ENCODE measurements at regions not wholly inside any gene's neighbourhood (a gene's known extent, or its start where the extent isn't known, plus 50 kb on each side); places are given as distances from the start of the nearest gene placed in this dataset.

DNA sequence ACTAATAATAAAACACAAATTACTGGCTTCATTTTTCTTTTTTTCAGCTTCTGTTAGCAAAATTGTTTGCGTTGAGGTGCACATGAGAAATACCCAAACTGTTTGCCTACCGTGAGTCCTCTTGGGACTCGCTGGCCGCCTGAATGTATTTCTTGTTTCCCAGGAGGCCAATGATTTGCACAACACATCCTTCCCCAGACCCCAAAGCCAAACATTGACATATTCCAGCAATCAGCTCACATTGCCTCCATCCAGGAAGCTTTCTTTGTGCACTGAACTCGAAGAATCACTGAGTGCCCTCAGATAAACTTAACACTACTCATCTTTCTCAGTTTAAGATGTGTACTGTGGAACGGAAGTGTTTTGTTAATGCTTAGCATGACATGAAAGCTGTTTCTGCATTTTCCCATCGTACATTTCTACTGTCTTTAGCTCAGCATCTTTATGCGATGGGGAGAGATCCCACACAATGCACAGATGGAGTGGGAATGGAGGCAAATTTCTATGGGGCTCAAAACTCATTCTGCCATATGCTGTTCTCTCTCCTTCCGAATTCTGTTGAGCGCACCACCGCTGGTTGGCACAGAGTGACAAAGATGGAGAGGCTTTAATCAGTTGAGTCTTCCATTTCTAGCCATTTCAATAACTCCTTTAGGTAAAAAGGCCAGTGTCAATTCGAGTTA lies 399.5 kb downstream of the RFC3 start:
- WGBS (ENCODE audit: insufficient coverage), result 71% methylated on average over 4 of the region's 12 CpGs
- peak in 2 of 6 donors; percentile 79 to 81 for DNase-seq (ENCODE audit: low read depth in 4 of 6, low spot score in 6 of 6)

DNA sequence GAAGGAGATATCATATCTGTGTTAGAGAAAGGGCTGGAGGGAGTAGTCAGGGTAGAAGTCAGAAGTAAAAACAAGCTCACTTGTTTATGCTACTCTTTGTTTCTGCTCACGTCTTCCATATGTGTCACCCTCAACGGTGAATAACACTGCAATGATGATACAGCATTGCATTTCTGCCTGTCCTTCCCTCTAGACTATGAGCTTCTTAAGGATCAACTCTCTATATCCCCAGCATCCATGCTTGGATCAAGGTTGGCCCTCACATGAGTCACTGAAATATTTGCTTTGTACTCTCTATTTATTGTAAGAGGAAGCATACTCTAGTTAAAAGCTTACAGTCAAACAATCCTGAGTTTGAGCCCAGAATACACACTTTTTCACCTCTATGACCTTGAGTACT lies 406.0 kb downstream of the RFC3 start:
- Histone ChIP-seq H3K36me3 (ENCODE audit: control insufficient read depth, insufficient read depth, low read length) (no peaks in the 10 kb centered on the region), H3K9me3 (ENCODE audit: control insufficient read depth, insufficient read depth, low read length) (no peaks in the 10 kb centered on the region), H3K4me1 (ENCODE audit: control insufficient read depth, insufficient read depth, low read length) (no peaks in the 10 kb centered on the region), H3K27ac (ENCODE audit: low read depth, low read length) (no peak overlapping the region), H3K4me3 (ENCODE audit: low read depth, low read length) (no peak overlapping the region), H3K27me3 (ENCODE audit: control insufficient read depth, insufficient read depth, low read length) (no peaks in the 10 kb centered on the region)
- 84% methylated on average over 2 of the region's 2 CpGs for whole genome bisulfite sequencing (ENCODE audit: insufficient coverage)
- no peak for DNase-seq (ENCODE audit: low read depth in 4 of 6, low spot score in 6 of 6)

More for the DNA sequence above, 399.5 kb downstream of the RFC3 start:
- no peaks in the 10 kb centered on the region for H3K9me3 ChIP-seq (ENCODE audit: control insufficient read depth, insufficient read depth, low read length)
- no peaks in the 10 kb centered on the region for H3K4me1 ChIP-seq (ENCODE audit: control insufficient read depth, insufficient read depth, low read length)
- no peak overlapping the region for H3K27ac ChIP-seq (ENCODE audit: low read depth, low read length)
- no peak overlapping the region for H3K4me3 ChIP-seq (ENCODE audit: low read depth, low read length)
- H3K36me3 ChIP-seq (ENCODE audit: control insufficient read depth, insufficient read depth, low read length), result no peaks in the 10 kb centered on the region
- H3K27me3 ChIP-seq (ENCODE audit: control insufficient read depth, insufficient read depth, low read length), result no peaks in the 10 kb centered on the region

GRCh38 chr13:34224877-34225276 lies 406.9 kb downstream of the RFC3 start:
- Histone ChIP-seq H3K9me3 (ENCODE audit: control insufficient read depth, insufficient read depth, low read length) (no peaks in the 10 kb centered on the region), H3K27me3 (ENCODE audit: control insufficient read depth, insufficient read depth, low read length) (no peaks in the 10 kb centered on the region), H3K4me3 (ENCODE audit: low read depth, low read length) (no peak overlapping the region), H3K4me1 (ENCODE audit: control insufficient read depth, insufficient read depth, low read length) (no peaks in the 10 kb centered on the region), H3K36me3 (ENCODE audit: control insufficient read depth, insufficient read depth, low read length) (no peaks in the 10 kb centered on the region), H3K27ac (ENCODE audit: low read depth, low read length) (no peak overlapping the region)
- peak in 1 of 6 donors; percentile 73 for DNase-seq (ENCODE audit: low read depth in 4 of 6, low spot score in 6 of 6)
- WGBS (ENCODE audit: insufficient coverage), result 39% methylated on average over 10 of the region's 10 CpGs

DNA sequence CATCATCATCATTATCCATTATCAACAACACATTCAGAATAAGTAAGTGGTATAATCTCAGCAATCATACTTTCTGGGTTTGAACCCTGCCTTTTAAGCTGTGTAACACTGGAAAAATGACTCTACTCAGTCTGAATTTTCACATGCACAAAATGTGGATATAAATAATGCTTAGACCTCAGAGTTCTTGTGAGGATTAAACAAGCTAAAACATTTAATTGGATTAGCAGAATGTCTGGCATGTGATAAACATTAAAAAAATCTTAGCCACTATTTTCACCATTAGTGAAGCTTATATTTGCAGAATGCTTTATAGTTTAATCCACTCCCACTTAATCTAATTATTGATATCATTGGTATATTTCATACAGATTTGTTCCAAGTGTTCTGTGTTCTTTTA lies 412.3 kb downstream of the RFC3 start:
- no peaks in the 10 kb centered on the region for H3K27me3 ChIP-seq (ENCODE audit: control insufficient read depth, insufficient read depth, low read length)
- H3K4me1 ChIP-seq (ENCODE audit: control insufficient read depth, insufficient read depth, low read length), result no peaks in the 10 kb centered on the region
- no peaks in the 10 kb centered on the region for H3K36me3 ChIP-seq (ENCODE audit: control insufficient read depth, insufficient read depth, low read length)
- no peak overlapping the region for H3K4me3 ChIP-seq (ENCODE audit: low read depth, low read length)
- no peaks in the 10 kb centered on the region for H3K9me3 ChIP-seq (ENCODE audit: control insufficient read depth, insufficient read depth, low read length)
- no peak overlapping the region for H3K27ac ChIP-seq (ENCODE audit: low read depth, low read length)
- DNase-seq (ENCODE audit: low read depth in 4 of 6, low spot score in 6 of 6), result no peak

- no peak overlapping the region for H3K27ac ChIP-seq (ENCODE audit: low read depth, low read length)
- 80% methylated on average over 1 of the region's 5 CpGs for WGBS (ENCODE audit: insufficient coverage)
- H3K9me3 ChIP-seq (ENCODE audit: control insufficient read depth, insufficient read depth, low read length), result peaks cover 1% of the 10 kb centered on the region
- no peaks in the 10 kb centered on the region for H3K36me3 ChIP-seq (ENCODE audit: control insufficient read depth, insufficient read depth, low read length)
- H3K4me1 ChIP-seq (ENCODE audit: control insufficient read depth, insufficient read depth, low read length), result no peaks in the 10 kb centered on the region
- DNase-seq (ENCODE audit: low read depth in 4 of 6, low spot score in 6 of 6), result peak in 1 of 6 donors; percentile 21
- H3K4me3 ChIP-seq (ENCODE audit: low read depth, low read length), result no peak overlapping the region
- no peaks in the 10 kb centered on the region for H3K27me3 ChIP-seq (ENCODE audit: control insufficient read depth, insufficient read depth, low read length)
Observed at GRCh38 chr13:34241332-34241731, 423.4 kb downstream of the RFC3 start.

DNA sequence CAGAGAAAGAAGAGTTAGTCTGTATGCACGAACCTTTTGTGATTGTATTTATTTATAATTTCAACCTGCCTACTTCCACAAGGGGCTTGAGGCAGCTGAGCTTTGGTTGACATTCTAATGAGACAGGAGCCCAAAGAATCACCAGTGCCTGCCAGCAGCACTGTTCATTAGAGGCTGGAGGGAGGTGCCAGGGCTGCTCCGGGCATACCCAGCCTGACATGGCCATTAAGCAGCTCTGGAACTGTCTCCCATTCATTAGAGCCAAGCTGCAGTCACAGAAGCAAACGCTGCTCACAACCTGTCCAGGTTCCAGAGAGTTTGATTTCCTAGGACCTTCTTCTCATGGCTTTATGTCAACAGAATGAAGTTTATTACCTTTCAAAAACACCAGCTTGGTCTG lies 425.5 kb downstream of the RFC3 start:
- H3K4me1 ChIP-seq (ENCODE audit: control insufficient read depth, insufficient read depth, low read length), result no peaks in the 10 kb centered on the region
- no peaks in the 10 kb centered on the region for H3K27me3 ChIP-seq (ENCODE audit: control insufficient read depth, insufficient read depth, low read length)
- H3K9me3 ChIP-seq (ENCODE audit: control insufficient read depth, insufficient read depth, low read length), result no peaks in the 10 kb centered on the region
- 45% methylated on average over 2 of the region's 3 CpGs for WGBS (ENCODE audit: insufficient coverage)
- DNase-seq (ENCODE audit: low read depth in 4 of 6, low spot score in 6 of 6), result peak in 3 of 6 donors; percentile 20 to 67 (median 62)
- no peak overlapping the region for H3K27ac ChIP-seq (ENCODE audit: low read depth, low read length)
- no peak overlapping the region for H3K4me3 ChIP-seq (ENCODE audit: low read depth, low read length)
- no peaks in the 10 kb centered on the region for H3K36me3 ChIP-seq (ENCODE audit: control insufficient read depth, insufficient read depth, low read length)

- H3K36me3 ChIP-seq (ENCODE audit: control insufficient read depth, insufficient read depth, low read length), result no peaks in the 10 kb centered on the region
- no CpG with 5 or more reads among the region's 2 CpGs for WGBS (ENCODE audit: insufficient coverage)
- H3K27me3 ChIP-seq (ENCODE audit: control insufficient read depth, insufficient read depth, low read length), result no peaks in the 10 kb centered on the region
- H3K9me3 ChIP-seq (ENCODE audit: control insufficient read depth, insufficient read depth, low read length), result no peaks in the 10 kb centered on the region
- no peaks in the 10 kb centered on the region for H3K4me1 ChIP-seq (ENCODE audit: control insufficient read depth, insufficient read depth, low read length)
- no peak for DNase-seq (ENCODE audit: low read depth in 4 of 6, low spot score in 6 of 6)
- H3K4me3 ChIP-seq (ENCODE audit: low read depth, low read length), result no peak overlapping the region
- no peak overlapping the region for H3K27ac ChIP-seq (ENCODE audit: low read depth, low read length)
Observed at GRCh38 chr13:34246511-34246910, 428.6 kb downstream of the RFC3 start.

GRCh38 chr13:34247596-34247995 lies 429.6 kb downstream of the RFC3 start:
- H3K27me3 ChIP-seq (ENCODE audit: control insufficient read depth, insufficient read depth, low read length), result no peaks in the 10 kb centered on the region
- H3K36me3 ChIP-seq (ENCODE audit: control insufficient read depth, insufficient read depth, low read length), result no peaks in the 10 kb centered on the region
- WGBS (ENCODE audit: insufficient coverage), result no CpG with 5 or more reads among the region's 1 CpG
- H3K4me3 ChIP-seq (ENCODE audit: low read depth, low read length), result no peak overlapping the region
- DNase-seq (ENCODE audit: low read depth in 4 of 6, low spot score in 6 of 6), result no peak
- H3K4me1 ChIP-seq (ENCODE audit: control insufficient read depth, insufficient read depth, low read length), result no peaks in the 10 kb centered on the region
- H3K9me3 ChIP-seq (ENCODE audit: control insufficient read depth, insufficient read depth, low read length), result no peaks in the 10 kb centered on the region
- H3K27ac ChIP-seq (ENCODE audit: low read depth, low read length), result no peak overlapping the region

DNA sequence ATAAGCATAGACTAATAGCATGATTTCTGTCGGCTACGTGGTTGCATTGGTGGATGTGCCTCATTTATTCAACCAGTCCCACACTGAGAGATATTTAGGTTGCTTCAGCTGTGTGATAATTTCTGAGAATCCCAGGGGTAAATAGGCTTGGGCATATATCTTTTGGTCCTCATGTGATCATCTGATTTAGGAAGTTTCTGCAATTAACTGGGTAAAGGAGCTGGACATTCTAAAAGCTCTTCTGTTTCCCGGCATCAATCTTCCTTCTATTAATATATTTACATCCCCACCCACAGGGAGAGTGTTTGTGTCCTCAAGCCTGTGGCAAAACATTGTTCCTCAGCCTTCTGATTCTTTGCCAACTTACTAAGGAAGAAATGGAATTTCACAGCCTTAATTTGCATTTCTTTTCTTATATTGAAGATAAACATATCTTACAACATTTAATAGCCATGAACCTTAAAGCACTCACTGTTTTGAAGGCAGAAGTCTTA lies 431.6 kb downstream of the RFC3 start:
- WGBS (ENCODE audit: insufficient coverage), result no CpG with 5 or more reads among the region's 3 CpGs
- no peak overlapping the region for H3K4me3 ChIP-seq (ENCODE audit: low read depth, low read length)

DNA sequence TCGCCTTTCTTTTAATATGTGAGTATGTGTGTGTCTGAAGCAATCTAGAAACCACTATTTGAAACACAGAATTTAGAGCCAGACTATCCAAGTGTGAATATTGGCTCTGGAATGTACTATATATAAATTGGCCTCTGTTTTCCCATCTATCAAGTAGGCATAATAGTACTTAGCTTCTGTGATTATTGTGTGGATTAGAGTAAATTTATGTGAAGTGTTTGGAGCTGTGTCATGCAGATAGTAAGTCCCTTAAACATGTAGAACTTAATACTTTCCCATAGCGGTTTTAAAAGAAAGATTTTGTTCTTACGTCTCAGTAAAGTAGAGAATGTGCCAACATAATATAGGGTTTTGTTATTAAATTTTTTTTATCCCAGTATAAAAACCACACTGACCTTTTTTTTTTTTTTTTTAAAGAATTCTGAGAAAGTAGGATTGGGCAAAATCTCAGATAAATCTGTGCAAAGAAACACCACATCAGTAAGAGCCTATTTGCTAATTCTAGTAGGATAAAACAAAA lies 432.3 kb downstream of the RFC3 start:
- Histone ChIP-seq H3K36me3 (ENCODE audit: control insufficient read depth, insufficient read depth, low read length) (no peaks in the 10 kb centered on the region), H3K27ac (ENCODE audit: low read depth, low read length) (no peak overlapping the region), H3K4me3 (ENCODE audit: low read depth, low read length) (no peak overlapping the region), H3K27me3 (ENCODE audit: control insufficient read depth, insufficient read depth, low read length) (no peaks in the 10 kb centered on the region), H3K4me1 (ENCODE audit: control insufficient read depth, insufficient read depth, low read length) (no peaks in the 10 kb centered on the region), H3K9me3 (ENCODE audit: control insufficient read depth, insufficient read depth, low read length) (peaks cover 2% of the 10 kb centered on the region)
- peak in 1 of 6 donors; percentile 33 for DNase-seq (ENCODE audit: low read depth in 4 of 6, low spot score in 6 of 6)
- WGBS (ENCODE audit: insufficient coverage), result no CpG with 5 or more reads among the region's 3 CpGs

More for the DNA sequence above, 431.6 kb downstream of the RFC3 start:
- H3K4me1 ChIP-seq (ENCODE audit: control insufficient read depth, insufficient read depth, low read length), result no peaks in the 10 kb centered on the region
- no peak for DNase-seq (ENCODE audit: low read depth in 4 of 6, low spot score in 6 of 6)
- peaks cover 1% of the 10 kb centered on the region for H3K9me3 ChIP-seq (ENCODE audit: control insufficient read depth, insufficient read depth, low read length)
- no peaks in the 10 kb centered on the region for H3K27me3 ChIP-seq (ENCODE audit: control insufficient read depth, insufficient read depth, low read length)
- H3K36me3 ChIP-seq (ENCODE audit: control insufficient read depth, insufficient read depth, low read length), result no peaks in the 10 kb centered on the region
- H3K27ac ChIP-seq (ENCODE audit: low read depth, low read length), result no peak overlapping the region

Measured in spinal cord (tissue), 9 donors.